Smooth muscle cell of the brain vasculature (primary cell): ENCODE measurements at regions not wholly inside any gene's neighbourhood (a gene's known extent, or its start where the extent isn't known, plus 50 kb on each side); places are given as distances from the start of the nearest gene placed in this dataset.
"Not testable (repeated sequence)": the region's sequence is repeated elsewhere in the genome, so short reads cannot be mapped to it uniquely, and the experiment has no call there.

Source experiments
- DNase-seq: peaks from one replicate; pipeline ENCODE4 v3.0.0-alpha.2; 2012; ENCODE audit warnings: low read depth, low spot score

DNA sequence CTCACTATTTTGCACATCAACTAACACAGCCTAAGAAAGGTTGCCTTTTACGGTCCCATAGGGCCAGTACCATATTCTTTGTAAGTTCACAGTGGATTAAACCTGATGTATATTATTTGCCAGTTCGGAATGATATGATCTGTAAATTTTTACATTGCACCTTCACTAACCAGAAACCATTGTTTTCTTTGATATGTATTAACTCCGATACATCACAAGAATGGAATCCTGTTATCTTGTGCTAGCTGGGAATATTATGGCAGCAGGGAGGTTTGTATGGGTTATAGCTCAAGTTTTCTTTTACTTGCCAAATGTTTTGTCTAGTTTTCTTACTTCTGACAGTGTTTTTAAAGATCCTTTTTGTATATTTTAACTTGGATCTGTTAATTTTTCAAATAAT lies 51.4 kb upstream of the S1PR1 start:
- DNase-seq = no peak

GRCh38 chr1:101183388-101183699 lies 53.5 kb upstream of the S1PR1 start:
- no peak for DNase-seq

- DNase-seq = no peak
Observed at GRCh38 chr1:101182627-101183387, 54.0 kb upstream of the S1PR1 start.

DNA sequence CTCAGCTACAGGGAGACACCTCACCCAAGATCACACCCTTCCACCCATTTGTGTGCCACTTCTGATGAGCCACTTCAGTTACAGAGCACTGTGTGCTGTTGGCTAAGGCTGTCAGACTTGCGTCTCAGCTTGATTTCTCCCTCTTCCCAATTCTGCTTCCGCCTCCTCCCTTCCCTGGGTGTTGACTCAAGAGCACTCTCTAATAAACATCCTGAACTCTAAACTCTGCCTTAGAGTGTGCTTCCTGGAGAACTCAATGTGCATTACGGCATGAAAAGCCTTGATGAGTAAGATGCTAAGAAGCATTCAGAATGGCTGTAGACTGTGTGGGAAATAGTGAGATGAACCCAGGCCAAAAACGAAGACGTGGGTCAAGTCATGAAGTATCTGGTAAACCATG lies 54.9 kb upstream of the S1PR1 start:
- DNase-seq = no peak

DNA sequence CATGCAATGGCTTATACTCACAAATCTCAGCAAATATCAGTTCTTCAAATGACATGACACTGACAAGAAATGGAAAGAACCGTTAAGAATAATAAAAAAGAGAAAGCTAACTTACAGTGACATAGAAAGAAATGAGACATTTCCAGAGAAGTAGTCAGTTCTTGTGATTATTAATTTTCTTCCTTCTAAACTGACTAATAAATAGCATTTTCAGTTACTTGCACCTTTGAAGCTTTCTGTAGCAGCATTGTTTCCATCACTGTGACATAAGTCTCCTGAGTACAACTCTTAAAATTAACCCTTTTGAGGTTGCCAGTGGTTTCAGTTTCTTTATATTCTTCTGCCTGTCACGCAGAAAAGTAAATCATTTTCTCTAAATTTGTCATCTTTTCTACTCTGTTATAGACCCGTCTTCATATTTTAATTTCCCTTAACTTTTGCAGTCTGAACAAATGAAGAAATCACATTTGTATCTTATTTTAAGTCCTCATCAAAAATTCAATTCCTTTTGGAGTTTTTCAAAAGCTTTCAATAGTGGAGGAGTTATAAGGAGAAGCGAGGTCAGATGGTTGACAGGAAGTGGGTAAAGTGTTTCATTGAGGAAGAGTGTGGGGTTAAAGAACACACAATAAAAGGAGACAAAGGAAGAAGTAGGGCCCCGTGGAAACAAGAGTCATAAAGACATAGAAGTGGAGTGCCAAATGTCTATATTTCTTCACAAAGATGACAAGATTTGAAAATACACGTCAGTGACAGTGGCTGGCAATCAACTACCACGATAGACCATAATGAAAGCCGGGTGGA lies 57.9 kb upstream of the S1PR1 start:
- no peak for DNase-seq

DNA sequence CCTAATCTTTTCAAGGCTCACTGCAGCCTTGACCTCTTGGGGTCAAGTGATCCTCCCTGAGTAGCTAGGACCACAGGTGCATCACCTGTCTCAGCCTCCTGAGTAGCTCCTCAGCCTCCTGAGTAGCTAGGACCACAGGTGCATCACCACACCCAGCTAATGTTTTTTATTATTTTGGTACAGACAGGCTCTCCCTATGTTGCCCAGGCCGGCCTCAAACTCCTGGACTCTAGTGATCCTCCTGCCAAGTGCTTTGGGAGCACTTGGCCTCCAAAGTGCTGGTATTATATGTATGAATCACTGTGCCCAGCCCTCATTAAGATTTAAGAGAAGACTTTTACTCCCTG lies 58.5 kb upstream of the S1PR1 start:
- no peak for DNase-seq

- DNase-seq = no peak
Observed at GRCh38 chr1:101175886-101176285, 60.9 kb upstream of the S1PR1 start.

DNA sequence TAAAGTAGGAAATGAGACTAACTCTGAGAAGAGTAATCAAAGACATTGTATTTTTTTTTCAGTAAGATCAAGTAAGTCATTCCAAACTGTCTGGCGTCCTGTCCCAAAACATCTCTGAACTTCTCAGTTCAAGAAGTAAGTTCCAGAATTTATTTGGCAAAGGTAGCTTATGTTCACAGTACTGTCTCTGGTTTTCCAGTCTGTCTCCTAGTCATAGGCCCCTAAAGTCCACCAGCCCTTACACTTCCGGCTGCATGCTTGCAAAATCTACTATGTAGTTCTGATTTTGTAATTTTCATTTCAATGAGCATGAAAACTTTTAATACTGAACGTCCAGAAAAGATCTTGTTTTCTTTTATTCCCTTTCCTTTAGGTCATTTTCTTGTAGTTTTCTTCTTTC lies 61.4 kb upstream of the S1PR1 start:
- DNase-seq = no peak

- no peak for DNase-seq
Observed at GRCh38 chr1:101174722-101175121, 62.1 kb upstream of the S1PR1 start.

- not testable (repeated sequence) for DNase-seq
Observed at GRCh38 chr1:101174298-101174697, 62.5 kb upstream of the S1PR1 start.

DNA sequence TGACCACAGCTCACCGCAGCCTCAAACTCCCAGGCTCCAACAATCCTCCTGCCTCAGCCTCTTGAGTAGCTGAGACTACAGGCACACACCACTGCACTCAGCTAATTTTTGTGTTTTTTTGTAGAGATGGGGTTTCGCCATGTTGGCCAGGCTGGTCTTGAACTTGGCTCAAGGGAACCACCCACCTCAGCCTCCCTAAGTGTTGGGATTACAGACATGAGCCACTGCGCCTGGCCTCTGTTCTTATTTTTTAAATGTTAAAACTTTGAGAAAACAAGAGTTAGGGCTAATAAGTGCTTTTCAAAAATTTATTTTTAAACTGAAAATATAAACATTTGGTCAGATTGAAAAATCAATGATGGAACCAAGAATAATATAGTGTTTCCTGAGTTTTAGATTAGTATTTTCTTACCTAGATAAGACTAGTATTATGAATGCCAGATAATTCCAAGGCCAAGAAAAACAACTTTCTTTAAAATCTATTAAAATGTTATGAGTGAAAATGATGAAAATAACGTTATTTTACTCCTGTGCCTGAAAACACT lies 66.2 kb upstream of the S1PR1 start:
- no peak for DNase-seq

- no peak for DNase-seq
Observed at GRCh38 chr1:101167891-101168290, 68.9 kb upstream of the S1PR1 start.

DNA sequence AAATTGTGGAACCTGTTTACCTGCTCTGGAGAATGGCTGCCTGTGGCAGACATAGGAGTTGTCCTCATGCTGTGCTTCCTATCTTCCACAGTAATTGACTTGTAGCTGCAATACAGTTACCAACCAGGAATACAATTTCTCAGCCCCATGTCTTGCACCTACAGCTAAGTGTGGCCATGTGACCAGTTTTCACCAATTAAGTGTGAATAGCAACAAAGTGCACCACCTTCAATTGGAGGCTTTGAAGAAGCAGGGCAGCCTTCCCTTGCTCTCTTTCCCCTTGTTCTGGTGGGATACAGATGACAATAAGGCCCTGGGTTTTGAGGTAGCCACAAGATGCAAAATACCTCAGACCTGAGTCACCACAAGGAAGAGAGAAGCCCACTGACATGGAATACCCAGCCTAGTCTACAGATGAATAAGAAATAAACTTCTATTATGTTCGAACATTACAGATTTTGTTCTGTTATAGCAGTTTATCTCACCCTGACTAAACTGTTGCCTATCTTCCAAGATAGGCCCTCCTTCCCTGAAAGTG lies 70.2 kb upstream of the S1PR1 start:
- no peak for DNase-seq

GRCh38 chr1:101165954-101166353 lies 70.9 kb upstream of the S1PR1 start:
- DNase-seq = no peak

GRCh38 chr1:101165532-101165931 lies 71.3 kb upstream of the S1PR1 start:
- DNase-seq = no peak

DNA sequence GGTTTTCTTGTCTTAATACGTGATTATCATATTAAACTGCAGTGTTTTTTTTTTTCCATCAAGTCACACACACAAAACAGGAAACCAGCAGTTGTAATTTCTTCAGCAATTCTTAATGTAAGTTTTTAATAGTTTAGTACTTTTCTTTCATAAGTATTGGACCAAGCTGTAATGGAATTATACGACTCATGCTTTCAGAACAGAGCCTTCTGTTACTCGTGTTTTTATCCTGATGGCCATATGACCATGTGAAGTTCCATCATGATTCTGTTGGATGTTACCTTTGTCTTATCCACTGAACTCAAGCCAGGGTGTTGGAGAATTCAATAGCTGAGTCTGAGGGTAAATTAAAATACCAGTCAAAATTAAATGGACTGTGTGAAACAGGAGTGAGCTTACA lies 72.0 kb upstream of the S1PR1 start:
- DNase-seq = no peak

DNA sequence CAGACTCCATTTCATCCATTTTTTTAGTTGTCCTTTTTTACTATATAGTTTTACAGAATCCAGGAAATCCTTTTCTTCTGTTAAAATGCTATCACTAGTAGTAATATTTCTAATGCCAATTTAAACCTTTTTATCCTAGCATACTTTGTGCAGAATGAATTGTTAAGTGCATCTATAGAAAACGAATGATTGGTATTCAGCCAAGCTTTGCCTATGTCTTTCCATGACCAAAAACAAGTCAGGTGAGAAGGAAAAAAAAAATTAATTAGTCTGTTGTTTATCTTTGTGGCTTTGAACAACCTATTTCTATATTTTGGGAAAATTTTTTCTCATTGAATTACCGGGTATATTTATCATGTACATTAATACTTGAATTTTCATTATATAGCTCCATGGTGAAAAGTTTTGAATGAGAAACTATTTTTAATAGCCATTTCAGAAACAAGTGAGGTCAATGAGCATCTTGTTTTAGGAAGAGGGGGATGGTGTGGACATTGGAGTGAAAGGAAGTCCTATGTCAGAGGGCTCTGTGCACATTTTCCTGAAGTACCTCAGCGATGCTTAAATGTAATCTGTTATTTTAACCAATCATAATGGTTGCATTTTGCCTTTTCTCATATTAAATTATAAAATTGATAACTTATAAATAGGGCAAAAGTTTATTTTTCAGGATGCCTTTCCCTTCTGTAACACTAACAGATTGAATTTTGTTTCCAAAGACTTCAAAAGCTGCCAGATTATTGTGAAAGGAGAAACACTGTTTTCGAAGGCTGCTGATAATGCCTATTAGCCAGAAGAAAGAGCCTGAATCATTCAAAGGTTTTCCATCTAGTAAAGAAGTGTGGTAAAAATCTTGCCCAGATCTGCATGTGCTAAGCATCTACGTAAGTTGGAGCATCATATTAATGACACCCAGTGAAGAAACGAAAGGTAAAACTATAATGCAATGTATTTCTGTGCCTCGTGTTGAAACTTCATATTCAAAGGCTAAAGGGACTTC lies 73.8 kb upstream of the S1PR1 start:
- DNase-seq = no peak

- no peak for DNase-seq
Observed at GRCh38 chr1:101162300-101162699, 74.5 kb upstream of the S1PR1 start.

DNA sequence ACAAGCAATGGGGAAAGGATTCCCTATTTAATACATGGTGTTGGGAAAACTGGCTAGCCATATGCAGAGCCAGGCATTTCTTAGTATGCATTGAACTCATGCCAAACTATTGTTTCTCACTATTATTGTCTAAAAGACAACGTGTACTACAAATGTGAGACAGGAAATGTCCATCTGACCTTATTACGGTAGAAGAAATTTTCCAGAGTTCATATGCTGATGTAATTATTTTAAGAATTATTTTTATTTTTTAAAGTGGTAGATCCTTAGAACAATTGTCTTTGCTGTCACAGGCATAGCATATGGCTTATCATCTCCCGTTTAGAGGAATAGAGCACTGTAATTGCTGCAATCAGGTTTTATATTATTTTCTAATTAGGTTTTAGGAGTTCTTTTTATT lies 75.2 kb upstream of the S1PR1 start:
- DNase-seq = no peak

GRCh38 chr1:101158424-101158823 lies 78.4 kb upstream of the S1PR1 start:
- no peak for DNase-seq

DNA sequence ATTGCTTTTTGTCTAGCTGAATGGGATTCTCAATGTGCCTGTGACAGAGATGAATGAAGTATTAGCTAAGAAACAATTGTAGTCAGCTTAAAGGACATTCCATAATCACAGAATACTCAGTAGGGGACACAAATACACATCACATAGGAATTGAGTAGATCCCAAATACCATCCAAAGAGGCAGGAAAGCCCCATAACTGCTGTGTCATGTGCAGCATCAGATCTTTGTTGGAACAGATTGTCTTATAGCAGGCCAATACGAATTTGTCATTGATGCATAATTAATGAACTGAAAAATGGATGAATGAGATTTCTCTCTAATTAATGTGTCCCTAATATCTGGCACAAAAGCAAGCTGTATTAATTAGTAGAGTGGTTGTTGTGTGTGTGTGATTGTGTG lies 82.3 kb upstream of the S1PR1 start:
- no peak for DNase-seq

DNA sequence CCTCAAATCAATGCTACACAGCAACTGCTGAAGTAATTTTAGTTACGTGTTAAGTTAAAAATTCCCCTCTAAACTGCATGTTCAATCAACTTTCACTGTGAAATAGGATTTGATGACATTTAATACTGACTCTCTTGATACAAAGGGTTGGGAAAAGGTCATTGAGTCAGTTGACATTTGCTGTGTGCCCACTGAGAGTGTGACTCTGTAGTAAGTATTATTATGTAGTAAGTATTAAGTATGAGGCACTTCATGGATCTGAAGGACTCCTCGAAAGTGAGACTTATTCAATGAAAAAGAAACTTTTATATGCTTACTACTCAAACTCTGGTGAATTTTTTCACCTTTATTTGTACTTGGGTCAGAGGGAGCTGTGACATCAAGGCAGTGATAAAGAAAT lies 83.1 kb upstream of the S1PR1 start:
- no peak for DNase-seq
